Suppressor macrophage treated with lipopolysaccharide for 4 hours (primary cell): ENCODE measurements at regions not wholly inside any gene's neighbourhood (a gene's known extent, or its start where the extent isn't known, plus 50 kb on each side); places are given as distances from the start of the nearest gene placed in this dataset.

Experiments used
- DNase-seq: peaks from one replicate; pipeline ENCODE4 v3.0.0-alpha.2; 2020

- no peak for DNase-seq
Measured at GRCh38 chr3:64464955-64465354, 222.8 kb downstream of the ADAMTS9 start.

GRCh38 chr3:64463981-64464380 lies 223.8 kb downstream of the ADAMTS9 start:
- no peak for DNase-seq

- DNase-seq = no peak
Measured at GRCh38 chr3:64462203-64462602, 225.6 kb downstream of the ADAMTS9 start.

- no peak for DNase-seq
Measured at GRCh38 chr3:64460877-64461276, 226.9 kb downstream of the ADAMTS9 start.

- DNase-seq = no peak
Measured at GRCh38 chr3:64460141-64460730, 227.6 kb downstream of the ADAMTS9 start.

GRCh38 chr3:64459711-64460110 lies 228.1 kb downstream of the ADAMTS9 start:
- no peak for DNase-seq

GRCh38 chr3:64457811-64458210 lies 230.0 kb downstream of the ADAMTS9 start:
- DNase-seq = no peak

- DNase-seq = no peak
Measured at GRCh38 chr3:64456674-64457073, 231.1 kb downstream of the ADAMTS9 start.

- DNase-seq = no peak
Measured at GRCh38 chr3:64455351-64455750, 230.1 kb upstream of the PRICKLE2 start.

GRCh38 chr3:64454768-64455167 lies 229.5 kb upstream of the PRICKLE2 start:
- DNase-seq = no peak

- DNase-seq = no peak
Measured at GRCh38 chr3:64454179-64454578, 228.9 kb upstream of the PRICKLE2 start.

- DNase-seq = no peak
Measured at GRCh38 chr3:64451283-64452012, 226.2 kb upstream of the PRICKLE2 start.

GRCh38 chr3:64450396-64450956 lies 225.2 kb upstream of the PRICKLE2 start:
- DNase-seq = no peak

GRCh38 chr3:64449026-64449425 lies 223.8 kb upstream of the PRICKLE2 start:
- DNase-seq = no peak

GRCh38 chr3:64445944-64446300 lies 220.7 kb upstream of the PRICKLE2 start:
- no peak for DNase-seq

- DNase-seq = no peak
Measured at GRCh38 chr3:64445109-64445943, 220.1 kb upstream of the PRICKLE2 start.

GRCh38 chr3:64444490-64445108 lies 219.3 kb upstream of the PRICKLE2 start:
- no peak for DNase-seq

GRCh38 chr3:64443546-64444381 lies 218.5 kb upstream of the PRICKLE2 start:
- DNase-seq = no peak

GRCh38 chr3:64441861-64442260 lies 216.6 kb upstream of the PRICKLE2 start:
- DNase-seq = no peak

- DNase-seq = no peak
Measured at GRCh38 chr3:64440498-64440897, 215.2 kb upstream of the PRICKLE2 start.

GRCh38 chr3:64438812-64439211 lies 213.5 kb upstream of the PRICKLE2 start:
- DNase-seq = no peak

GRCh38 chr3:64438066-64438465 lies 212.8 kb upstream of the PRICKLE2 start:
- DNase-seq = no peak
